HG03066 (cell line): ENCODE measurements at regions not wholly inside any gene's neighbourhood (a gene's known extent, or its start where the extent isn't known, plus 50 kb on each side); places are given as distances from the start of the nearest gene placed in this dataset.

Experiments used
- ATAC-seq: cut with Tn5 transposase; IDR thresholded peaks from one replicate; pipeline ENCODE4 v1.9.1; 2021; ENCODE audit warnings: low read depth; ENCODE audit not compliant: unreplicated experiment

DNA sequence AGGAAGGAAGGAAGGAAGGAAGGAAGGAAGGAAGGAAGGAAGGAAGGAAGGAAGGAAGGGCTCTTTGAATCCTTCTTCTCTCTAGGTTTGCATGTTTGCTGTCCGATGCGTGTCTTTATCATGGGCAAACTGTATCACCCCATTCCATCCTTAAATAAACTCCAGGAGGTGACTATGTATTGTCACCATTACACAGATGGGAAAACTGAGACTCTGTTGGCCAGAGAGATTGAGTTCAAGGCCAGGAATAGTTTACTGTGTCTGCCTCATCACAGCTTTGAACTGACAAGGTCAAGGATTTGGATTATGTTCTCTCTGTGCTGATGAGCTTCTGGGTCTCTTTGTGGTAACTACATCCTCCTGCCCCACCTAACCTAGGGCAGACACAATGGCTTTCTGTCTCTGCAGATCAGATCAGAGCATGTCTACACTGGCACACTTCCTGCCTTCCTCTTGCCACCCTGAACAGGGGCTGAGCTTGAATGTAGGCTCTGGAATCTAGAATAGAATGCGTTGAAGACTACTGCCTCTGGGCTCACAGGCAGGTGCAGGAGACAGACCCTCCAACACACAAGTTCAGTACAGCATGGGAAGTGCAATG lies 78.9 kb upstream of the MAP1LC3B2 start:
- no peak for ATAC-seq

DNA sequence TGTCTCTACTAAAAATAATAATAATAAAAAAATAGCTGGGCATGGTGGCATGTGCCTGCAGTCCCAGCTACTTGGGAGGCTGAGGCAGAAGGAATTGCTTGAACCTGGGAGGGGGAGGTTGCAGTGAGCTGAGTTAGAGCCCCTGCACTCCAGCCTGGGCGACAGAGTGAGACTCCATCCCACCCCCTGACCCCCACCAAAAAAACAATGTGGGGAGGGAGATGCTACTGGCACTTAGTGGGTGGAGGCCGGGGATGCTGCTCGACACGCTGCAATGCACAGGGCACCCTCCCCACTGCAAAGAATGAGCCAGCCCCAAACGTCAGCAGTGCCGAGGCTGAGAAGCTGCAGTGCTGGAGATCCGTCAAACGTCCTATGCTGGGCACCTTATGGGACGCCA lies 77.5 kb upstream of the MAP1LC3B2 start:
- ATAC-seq, result no peak

DNA sequence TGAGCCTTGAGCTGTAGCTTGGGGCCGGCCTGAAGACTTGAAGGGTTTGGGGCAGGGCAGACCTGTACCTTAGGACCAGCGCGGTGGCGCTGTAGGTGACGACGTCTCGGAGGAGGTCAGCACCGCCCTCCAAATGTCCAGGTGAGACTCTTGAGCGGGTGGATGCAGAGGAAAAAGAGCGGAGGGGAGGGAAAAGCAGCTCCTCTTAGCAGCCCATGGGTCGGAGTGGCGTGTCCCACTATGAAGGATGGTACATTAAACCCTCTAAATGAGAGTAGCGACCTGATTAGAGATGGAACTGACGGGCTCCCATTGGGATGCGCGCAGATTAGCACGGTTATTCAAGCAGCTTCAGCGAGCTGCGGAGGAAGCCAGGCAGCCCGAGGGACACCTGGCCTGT lies 77.0 kb upstream of the MAP1LC3B2 start:
- no peak for ATAC-seq

DNA sequence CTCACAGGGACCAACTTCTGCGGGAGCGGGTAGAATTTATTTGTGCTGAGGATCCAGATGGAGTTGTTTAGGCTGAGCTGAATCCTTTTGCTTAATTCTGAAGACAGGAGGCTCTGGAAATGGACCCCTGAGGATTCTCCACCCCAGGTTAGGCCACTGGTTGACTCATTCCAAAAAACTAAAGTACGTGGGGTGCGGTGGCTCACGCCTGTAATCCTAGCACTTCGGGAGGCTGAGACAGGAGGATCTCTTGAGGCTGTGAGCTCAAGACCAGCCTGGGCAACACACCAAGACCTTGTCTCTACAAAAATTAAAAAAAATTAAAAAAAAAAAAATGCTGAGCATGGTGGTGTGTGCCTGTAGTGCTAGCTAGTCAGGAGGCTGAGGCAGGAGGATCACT lies 76.3 kb upstream of the MAP1LC3B2 start:
- ATAC-seq, result no peak

DNA sequence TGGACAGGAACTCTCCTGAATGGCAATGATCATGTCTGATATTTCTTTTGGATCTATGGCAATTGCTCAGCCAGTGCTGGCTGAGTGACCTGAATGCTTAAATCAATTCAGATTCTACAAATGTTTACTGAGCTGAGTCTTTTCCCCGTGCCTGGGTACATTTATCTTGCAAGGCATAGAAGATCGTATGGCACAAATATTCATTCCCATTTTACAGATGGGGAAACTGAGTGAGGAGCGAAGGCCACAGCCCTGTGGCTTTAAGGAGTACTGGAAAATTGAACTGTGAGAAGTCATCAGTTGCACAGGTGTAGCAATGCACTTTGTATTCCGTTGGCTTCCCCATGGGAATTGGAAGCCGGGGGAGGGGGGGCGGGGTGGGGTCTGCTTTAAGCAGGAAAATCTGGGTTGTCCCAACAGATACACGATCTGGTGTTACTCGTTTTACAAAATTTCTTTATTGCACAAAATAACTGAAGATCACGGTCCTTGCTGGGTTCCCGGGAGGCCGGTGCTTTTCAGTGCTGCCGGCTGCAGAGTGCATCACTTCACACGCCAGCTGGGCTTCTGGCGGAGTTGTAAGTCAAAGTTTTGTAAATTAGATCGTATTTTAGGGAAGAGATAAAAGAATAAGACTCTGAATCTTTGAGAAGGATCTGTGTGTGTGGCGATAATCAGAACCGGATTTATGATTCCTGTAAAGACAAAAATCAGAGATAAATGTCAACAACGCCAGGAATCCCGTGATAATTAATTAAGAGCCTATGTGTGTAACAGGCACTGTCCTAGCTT lies 75.0 kb upstream of the MAP1LC3B2 start:
- ATAC-seq, result no peak

DNA sequence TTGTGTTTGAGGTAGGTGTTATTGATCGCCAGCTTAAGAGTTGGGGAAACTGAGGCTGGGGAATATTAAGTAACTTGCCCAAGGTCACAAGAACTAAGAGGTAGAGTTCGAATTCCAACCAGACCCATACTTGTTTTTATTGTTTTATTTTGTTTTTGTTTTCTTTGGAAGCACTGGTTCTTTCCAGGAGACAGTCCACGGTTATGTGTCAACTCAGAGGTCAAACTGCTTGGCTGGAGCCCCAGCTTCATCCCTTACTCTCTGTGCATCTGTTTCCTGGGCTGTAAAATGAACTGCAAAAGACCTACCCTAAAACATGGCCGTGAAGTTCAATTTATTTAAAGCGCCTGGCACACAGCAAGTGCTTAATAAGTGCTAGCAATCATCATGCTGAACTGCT lies 74.4 kb upstream of the MAP1LC3B2 start:
- ATAC-seq, result no peak

DNA sequence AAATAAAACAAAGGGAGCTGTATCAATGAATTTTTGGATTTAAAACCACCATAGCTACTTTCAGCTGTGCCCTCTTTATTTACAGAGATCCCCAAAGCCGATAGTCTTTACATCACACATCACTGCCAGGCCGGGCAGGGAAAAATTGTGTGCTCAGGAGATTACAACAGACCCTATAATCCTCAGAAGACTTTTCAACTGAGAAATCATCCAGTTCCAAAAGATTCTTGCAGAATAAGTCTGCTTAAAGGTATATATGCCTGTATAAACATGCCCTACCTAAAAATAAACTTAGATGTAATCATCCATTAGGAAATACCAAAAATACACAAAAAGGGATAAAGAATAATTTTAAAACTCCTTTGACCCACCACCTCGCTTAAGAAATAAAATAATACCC lies 70.1 kb upstream of the MAP1LC3B2 start:
- ATAC-seq, result no peak

DNA sequence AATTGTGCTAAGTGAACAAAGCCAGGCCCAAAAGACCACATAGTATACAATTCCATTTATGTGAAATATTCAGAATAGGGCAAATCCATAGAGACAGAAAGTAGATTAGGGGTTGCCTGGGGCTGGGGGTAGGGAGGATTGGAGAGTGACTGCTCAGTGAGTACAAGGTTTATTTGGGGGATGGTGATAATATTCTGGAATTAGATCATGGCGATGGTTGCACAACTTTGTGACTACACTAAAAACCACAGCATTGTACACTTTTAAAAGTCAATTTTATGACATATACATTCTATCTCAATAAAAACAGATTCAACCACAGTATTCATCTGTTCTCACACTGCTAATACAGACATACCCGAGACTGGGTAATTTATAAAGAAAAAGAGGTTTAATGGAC lies 68.7 kb upstream of the MAP1LC3B2 start:
- no peak for ATAC-seq

DNA sequence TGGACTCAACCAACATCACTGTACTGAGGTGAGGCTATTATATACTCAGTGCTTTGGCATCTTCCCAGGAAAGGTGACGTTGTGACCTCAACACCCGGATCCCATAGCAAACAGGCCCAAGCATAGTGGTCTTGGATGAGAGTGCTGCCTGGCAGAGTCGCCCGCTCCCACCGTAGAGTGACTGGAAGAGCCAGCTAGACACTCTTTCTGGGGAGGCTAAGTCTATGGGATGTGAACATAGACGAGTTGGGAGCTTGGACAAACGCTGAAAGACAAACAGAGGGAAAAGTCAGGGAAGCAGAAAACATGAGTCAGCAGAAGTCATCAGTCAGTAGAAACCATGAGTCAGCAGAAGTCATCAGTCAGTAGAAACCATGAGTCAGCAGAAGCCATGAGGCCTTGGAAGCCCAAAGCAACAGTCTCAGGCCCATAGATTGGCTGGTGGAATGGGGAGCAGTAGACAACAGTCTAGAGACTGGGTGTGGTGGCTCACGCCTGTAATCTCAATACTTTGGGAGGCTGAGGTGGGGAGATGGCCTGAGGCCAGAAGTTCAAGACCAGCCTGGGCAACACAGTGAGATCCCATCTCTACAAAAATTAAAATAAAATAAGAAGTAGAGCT lies 66.4 kb upstream of the MAP1LC3B2 start:
- ATAC-seq, result no peak

DNA sequence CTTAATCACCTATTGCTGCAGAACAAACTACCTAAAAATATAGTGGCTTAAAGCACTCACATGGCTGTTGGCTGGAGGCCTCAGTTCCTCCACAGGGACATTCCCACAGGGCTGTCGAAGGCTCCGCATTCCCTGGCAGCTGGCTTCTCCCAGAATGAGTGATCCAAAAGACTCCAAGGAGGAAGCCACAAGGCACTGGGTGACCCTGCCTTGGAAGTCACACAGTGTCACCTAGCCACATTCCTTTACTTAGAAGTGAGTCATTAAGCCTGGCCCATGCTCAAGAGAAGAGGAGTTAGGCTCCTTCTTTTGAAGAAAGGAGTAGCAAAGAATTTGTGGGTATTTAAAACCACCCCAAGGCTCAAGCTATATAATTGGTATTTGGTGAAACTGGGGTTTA lies 63.9 kb upstream of the MAP1LC3B2 start:
- no peak for ATAC-seq

DNA sequence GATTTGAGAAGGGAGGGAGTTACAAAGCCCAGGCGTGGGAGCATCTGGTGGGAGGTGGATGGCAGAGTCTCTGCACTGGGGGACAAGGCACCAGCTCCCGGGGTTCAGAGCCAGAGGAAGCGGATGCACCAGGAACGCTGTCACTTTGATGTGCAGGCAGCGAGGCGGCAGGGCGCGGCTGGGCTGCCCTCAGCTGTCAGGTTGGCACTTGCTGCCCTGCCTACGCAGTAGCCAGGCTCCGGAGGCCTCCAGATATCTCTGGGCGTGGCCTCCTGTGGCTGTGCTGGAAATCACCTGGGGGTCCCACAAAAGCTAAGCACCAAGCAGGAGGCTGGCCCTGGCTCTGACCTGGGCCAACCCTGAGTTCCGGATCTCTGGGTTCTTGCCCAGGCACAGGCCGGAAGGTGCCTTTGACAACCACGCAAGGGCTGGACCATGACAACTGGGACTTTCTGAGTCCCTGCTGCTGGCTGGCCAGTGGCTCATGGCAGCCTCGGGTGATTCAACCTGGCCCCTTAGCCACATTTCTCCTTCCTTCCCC lies 62.1 kb upstream of the MAP1LC3B2 start:
- ATAC-seq, result no peak

DNA sequence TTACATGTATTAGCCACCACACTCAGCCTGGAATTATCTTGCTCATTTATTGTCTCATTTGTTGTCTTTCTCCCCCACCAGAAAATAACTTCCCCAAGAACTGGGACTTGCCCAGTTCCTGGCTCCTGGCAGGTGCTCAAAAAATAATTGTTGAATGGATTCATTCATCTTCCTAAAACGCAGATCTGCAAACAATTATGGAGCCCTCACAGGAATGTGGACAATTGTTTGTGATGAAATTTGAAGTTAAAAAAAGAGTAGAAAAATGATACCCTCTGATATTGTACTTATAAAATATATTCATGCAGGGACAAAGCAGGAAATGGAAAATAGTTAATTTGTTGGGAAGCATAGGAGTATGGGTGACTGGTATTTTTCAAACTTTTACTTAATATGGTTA lies 60.7 kb upstream of the MAP1LC3B2 start:
- ATAC-seq, result no peak

DNA sequence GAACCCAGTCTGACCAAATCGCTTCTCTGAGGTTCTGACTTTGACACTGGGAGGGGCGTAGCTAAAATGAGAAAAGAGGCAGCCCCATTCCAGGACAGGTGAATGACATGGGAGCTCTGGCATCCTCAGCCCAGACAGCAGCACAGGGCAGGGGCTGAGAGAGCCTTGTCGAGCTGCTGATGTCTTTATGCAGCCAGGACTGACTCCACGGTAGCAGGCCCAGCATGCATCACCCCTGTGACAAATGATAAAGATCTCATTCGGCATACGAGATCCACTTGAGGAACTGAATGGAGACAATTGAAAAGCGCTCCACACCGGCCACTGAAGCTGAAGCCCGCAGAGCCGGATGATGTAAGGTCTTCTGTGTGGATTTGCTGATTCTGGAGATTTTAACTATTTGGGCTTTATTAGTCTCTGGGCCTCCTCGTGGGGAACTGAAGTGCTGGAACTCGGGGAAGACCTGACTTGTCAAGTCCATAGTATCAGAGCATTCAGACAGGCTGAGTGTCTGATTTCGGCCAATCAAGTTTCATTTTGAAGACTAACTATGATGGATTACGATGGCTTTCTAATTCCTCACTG lies 56.9 kb upstream of the MAP1LC3B2 start:
- no peak for ATAC-seq

DNA sequence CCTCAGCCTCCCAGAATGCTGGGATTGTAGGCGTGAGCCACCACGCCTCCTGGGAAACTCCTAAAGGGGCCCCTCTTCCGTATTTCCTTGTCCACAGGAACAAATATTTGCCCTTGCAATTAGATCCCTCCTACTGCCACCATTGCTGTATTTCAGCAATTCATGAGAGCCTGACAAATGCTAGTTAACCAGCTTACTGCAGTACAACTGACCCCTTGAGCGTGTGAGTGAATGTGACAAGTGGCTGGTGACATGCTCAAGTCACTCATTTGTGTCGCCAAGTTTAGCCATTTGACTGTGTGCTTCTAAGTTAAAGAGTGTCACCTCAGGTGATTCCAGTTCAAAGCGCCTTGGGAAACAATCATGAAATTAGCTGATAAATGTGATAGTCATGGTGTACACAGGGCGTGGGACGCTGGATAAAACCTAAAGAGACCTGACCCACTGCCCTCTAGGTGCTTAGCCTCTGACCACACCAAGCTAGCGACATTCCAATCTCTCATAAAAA lies 56.1 kb upstream of the MAP1LC3B2 start:
- no peak for ATAC-seq

DNA sequence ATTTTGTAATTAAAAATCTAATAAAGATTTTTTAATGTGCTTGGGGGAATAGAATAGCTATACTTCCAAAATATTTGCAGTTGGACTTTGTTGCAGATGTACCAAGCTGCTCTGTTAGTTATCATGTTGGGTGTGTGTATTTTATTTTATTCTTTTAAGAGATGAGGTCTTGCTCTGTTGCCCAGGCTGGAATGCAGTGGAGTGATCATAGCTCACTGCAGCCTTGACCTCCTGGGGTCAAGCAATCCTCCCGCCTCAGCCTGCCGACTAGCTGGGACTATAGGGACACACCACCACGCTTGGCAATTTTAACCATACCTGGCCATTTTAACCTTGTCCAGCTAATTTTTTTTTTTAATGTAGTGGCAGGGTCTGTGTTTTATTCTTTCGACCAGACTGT lies 54.7 kb upstream of the MAP1LC3B2 start:
- no peak for ATAC-seq

DNA sequence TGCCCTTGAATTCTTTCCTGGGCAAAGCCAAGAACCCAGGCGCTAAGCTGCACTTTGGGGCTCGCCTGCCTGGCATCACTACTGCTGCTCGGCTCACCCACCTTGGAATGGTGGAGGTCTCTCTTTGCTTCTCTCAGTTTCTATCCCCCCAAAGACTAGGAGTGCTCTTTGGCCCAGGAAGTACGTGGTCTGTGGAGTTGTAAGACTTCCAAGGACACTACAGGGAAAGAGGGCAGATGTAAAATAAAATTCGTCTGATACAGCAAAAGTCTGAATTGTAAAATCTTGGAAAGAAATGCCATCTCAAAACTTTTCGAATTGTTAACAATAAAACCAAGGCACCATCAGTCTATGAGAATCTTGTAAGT lies 52.5 kb upstream of the MAP1LC3B2 start:
- no peak for ATAC-seq

DNA sequence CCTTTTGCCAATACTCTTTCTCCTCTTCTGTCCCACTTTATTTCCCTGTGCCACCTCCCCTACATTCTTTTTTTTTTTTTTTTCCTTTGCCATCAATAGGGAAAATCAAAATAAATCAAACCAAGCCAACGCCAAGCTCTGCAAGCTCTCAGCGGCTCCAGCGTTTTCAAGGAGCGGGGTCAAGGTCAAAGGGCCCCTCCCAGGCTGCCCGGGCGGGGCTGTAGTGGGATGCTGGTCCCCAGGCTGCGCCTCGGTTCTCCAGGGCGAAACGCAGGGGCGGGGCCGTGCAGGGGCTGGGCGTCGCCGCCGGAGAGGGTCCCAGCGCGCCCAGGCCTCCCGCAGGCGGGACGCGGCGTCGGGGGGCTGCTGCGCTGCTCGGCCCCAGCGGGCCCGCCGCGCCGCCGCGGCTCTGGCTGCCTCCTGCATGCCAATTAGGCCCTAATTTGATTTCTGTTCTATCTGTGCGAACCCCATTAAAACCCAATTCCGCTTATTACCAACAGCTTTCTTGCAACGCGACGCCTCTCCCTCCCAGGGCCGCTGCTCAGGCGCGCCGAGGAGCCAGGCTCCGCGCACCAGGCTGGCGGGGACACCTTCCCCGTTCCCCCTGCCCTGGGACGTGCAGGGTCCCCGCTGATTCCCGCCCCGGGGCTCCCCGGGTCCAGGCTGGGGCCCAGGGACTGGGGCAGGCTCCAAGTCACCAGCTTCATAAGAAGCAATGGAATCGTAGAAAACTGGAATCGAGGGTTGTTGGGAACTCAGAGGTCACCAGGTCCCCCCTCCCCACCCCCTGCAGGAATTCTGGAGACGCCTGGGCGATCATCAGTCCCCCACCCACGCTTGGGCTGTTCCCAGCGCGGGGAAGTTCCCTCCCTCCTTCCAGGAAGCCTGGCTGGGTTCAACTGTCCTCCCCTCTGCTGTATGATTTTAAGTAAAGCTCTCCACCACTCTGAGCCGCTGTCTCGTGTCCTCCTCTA lies 50.7 kb upstream of the MAP1LC3B2 start:
- ATAC-seq, result no peak
